Esophagus squamous epithelium (tissue), 5 donors: ENCODE measurements at regions not wholly inside any gene's neighbourhood (a gene's known extent, or its start where the extent isn't known, plus 50 kb on each side); places are given as distances from the start of the nearest gene placed in this dataset.

Source experiments
- DNase-seq: peaks from one replicate; lab custom pipeline; 2025; lab: John Stamatoyannopoulos, UW
- H3K27ac ChIP-seq, 4 donors: fragments of 200-600 bp; sonication (generic); one replicate each; pipeline ENCODE4 v1.5.1; 2016 to 2019; ENCODE audit warnings: mild to moderate bottlenecking in 1 of 4
- H3K27me3 ChIP-seq, 4 donors: fragments of 200-600 bp; sonication (generic); 1 replicate in 3 of 4; 2 replicates in 1 of 4; pipeline versions ENCODE4 v1.5.1 to v1.6.0; 2017 to 2021; ENCODE audit warnings: antibody characterized with exemption in 1 of 4
- H3K36me3 ChIP-seq, 3 donors: fragments of 200-600 bp; sonication (generic); one replicate each; pipeline ENCODE4 v1.5.1; 2016 to 2019
- H3K4me1 ChIP-seq, 3 donors: fragments of 200-600 bp; sonication (generic); one replicate each; pipeline ENCODE4 v1.5.1; 2017 to 2019
- H3K4me3 ChIP-seq, 4 donors: fragments of 200-600 bp; sonication (generic); 1 replicate in 3 of 4; 2 replicates in 1 of 4; pipeline ENCODE4 v1.5.1; 2016 to 2019; ENCODE audit warnings: mild to moderate bottlenecking in 2 of 4, moderate library complexity in 1 of 4
- H3K9me3 ChIP-seq, 3 donors: fragments of 200-600 bp; sonication (generic); one replicate each; pipeline ENCODE4 v1.5.1; 2016 to 2019
- CTCF ChIP-seq, 6 experiments: fragments of 450-650 bp in 4 of 6; fragments of 200-600 bp in 2 of 6; sonication (generic) in 2 of 6; IDR thresholded peaks; one replicate each; pipeline ENCODE4 v1.5.1; 2016 to 2019; ENCODE audit warnings: antibody characterized with exemption in 6 of 6, mild to moderate bottlenecking in 4 of 6, moderate library complexity in 4 of 6
- POLR2A ChIP-seq, 4 donors: fragments of 450-650 bp; IDR thresholded peaks; one replicate each; pipeline ENCODE4 v1.6.1; 2017; ENCODE audit warnings: antibody characterized with exemption in 4 of 4, mild to moderate bottlenecking in 4 of 4, moderate library complexity in 3 of 4
- WGBS, 2 donors: methylation state at CpG; one replicate each; pipeline ENCODE4 v1.1.5; 2018; 5-methylcytosine and 5-hydroxymethylcytosine counted together
- intact Hi-C: fragments of 100-400 bp; cut with DNase I; formaldehyde crosslinking; loops from one replicate; pipeline ENCODE4 v1.15.0; 2022
- donor health status: DM: yes; HTN: yes; CAD: no.

- H3K36me3 ChIP-seq: no peaks in the 10 kb centered on the region
- no peaks in the 10 kb centered on the region for H3K9me3 ChIP-seq
- no peaks in the 10 kb centered on the region for H3K27me3 ChIP-seq
- H3K4me3 ChIP-seq: no peak overlapping the region
- intact Hi-C loops: no loop called here
- WGBS, 2 donors: 54 to 69% methylated on average over 5 to 8 of the region's 8 CpGs
- H3K27ac ChIP-seq: no peak overlapping the region
- H3K4me1 ChIP-seq: peaks cover 0 to 10% (median 0%) of the 10 kb centered on the region in 3 donors
- no peak for TF ChIP-seq POLR2A (IDR thresholded peaks at IDR 0.05)
- TF ChIP-seq CTCF (IDR thresholded peaks at IDR 0.05): no peak
- DNase-seq: no peak
These were observed 254.1 kb upstream of the PFKP start for GRCh38 chr10:2813286-2813685.

GRCh38 chr10:2812631-2813030 is 254.7 kb upstream of the PFKP start:
- H3K9me3 ChIP-seq: no peaks in the 10 kb centered on the region
- TF ChIP-seq CTCF (IDR thresholded peaks at IDR 0.05) (no peak), POLR2A (IDR thresholded peaks at IDR 0.05) (no peak)
- 87 to 92% methylated on average over 3 of the region's 3 CpGs for WGBS, 2 donors
- H3K36me3 ChIP-seq: no peaks in the 10 kb centered on the region
- no peak overlapping the region for H3K4me3 ChIP-seq
- intact Hi-C loops: no loop called here
- DNase-seq: no peak
- H3K27ac ChIP-seq: no peak overlapping the region
- no peaks in the 10 kb centered on the region for H3K27me3 ChIP-seq
- peaks cover 0 to 3% (median 0%) of the 10 kb centered on the region in 3 donors for H3K4me1 ChIP-seq

GRCh38 chr10:2800178-2800577 is 267.2 kb upstream of the PFKP start:
- no peak for DNase-seq
- WGBS, 2 donors: 47 to 55% methylated on average over 5 of the region's 5 CpGs

GRCh38 chr10:2798336-2799022 is 268.9 kb upstream of the PFKP start:
- 41 to 44% methylated on average over 4 of the region's 4 CpGs for WGBS, 2 donors
- TF ChIP-seq POLR2A (IDR thresholded peaks at IDR 0.05) (no peak), CTCF (IDR thresholded peaks at IDR 0.05) (no peak)

More at GRCh38 chr10:2800178-2800577, 267.2 kb upstream of the PFKP start:
- Histone ChIP-seq H3K36me3 (no peaks in the 10 kb centered on the region), H3K27ac (no peak overlapping the region), H3K4me3 (no peak overlapping the region), H3K4me1 (no peaks in the 10 kb centered on the region), H3K27me3 (peaks cover 0 to 12% (median 0%) of the 10 kb centered on the region in 4 donors), H3K9me3 (no peaks in the 10 kb centered on the region)
- TF ChIP-seq POLR2A (IDR thresholded peaks at IDR 0.05) (no peak), CTCF (IDR thresholded peaks at IDR 0.05) (no peak)
- intact Hi-C loops: no loop called here

GRCh38 chr10:2791774-2792443 is 275.4 kb upstream of the PFKP start:
- Histone ChIP-seq H3K4me1 (no peaks in the 10 kb centered on the region), H3K9me3 (no peaks in the 10 kb centered on the region), H3K27me3 (no peaks in the 10 kb centered on the region), H3K4me3 (no peak overlapping the region), H3K36me3 (no peaks in the 10 kb centered on the region), H3K27ac (no peak overlapping the region)
- no peak for DNase-seq
- TF ChIP-seq POLR2A (IDR thresholded peaks at IDR 0.05): no peak
- TF ChIP-seq CTCF (IDR thresholded peaks at IDR 0.05): no peak
- 68 to 72% methylated on average over 3 of the region's 3 CpGs for WGBS, 2 donors
- intact Hi-C loops: no loop called here

More at GRCh38 chr10:2798336-2799022, 268.9 kb upstream of the PFKP start:
- no peak overlapping the region for H3K4me3 ChIP-seq
- intact Hi-C loops: no loop called here
- peaks cover 0 to 12% (median 0%) of the 10 kb centered on the region in 4 donors for H3K27me3 ChIP-seq
- H3K27ac ChIP-seq: no peak overlapping the region
- DNase-seq: no peak
- H3K4me1 ChIP-seq: no peaks in the 10 kb centered on the region
- H3K36me3 ChIP-seq: no peaks in the 10 kb centered on the region
- H3K9me3 ChIP-seq: no peaks in the 10 kb centered on the region
